ENCODE measurements at regions not wholly inside any gene's neighbourhood (a gene's known extent, or its start where the extent isn't known, plus 50 kb on each side); places are given as distances from the start of the nearest gene placed in this dataset.

DNA sequence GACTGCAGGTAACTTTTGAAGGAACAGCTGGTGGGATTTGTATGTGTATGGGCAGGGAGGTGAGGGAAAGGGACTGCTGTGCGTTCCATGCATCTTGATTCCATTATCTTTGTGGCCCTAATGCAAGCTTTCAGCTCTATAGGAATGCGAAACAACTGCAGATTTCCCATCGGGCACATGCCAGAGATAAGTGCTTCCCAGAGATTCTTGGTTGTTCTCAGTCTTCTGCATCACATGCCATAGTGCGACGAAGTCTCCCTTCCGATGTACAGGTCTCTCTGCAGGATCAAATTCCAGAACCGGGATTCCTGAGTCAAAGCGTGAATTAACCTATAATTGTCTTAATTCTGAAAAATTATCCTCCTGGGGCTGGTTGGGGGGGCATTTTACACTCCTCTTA is 72.6 kb upstream of the NSMCE3 start:
- TF ChIP-seq, protein P1, sequence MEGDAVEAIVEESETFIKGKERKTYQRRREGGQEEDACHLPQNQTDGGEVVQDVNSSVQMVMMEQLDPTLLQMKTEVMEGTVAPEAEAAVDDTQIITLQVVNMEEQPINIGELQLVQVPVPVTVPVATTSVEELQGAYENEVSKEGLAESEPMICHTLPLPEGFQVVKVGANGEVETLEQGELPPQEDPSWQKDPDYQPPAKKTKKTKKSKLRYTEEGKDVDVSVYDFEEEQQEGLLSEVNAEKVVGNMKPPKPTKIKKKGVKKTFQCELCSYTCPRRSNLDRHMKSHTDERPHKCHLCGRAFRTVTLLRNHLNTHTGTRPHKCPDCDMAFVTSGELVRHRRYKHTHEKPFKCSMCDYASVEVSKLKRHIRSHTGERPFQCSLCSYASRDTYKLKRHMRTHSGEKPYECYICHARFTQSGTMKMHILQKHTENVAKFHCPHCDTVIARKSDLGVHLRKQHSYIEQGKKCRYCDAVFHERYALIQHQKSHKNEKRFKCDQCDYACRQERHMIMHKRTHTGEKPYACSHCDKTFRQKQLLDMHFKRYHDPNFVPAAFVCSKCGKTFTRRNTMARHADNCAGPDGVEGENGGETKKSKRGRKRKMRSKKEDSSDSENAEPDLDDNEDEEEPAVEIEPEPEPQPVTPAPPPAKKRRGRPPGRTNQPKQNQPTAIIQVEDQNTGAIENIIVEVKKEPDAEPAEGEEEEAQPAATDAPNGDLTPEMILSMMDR (IDR thresholded peaks at IDR 0.05) = no peak
- TF ChIP-seq POLR2A (IDR thresholded peaks at IDR 0.05) = no peak
